Activated CD4-positive, alpha-beta T cell treated with anti-CD3 and anti-CD28 coated beads for 36 hours (primary cell): ENCODE measurements at regions not wholly inside any gene's neighbourhood (a gene's known extent, or its start where the extent isn't known, plus 50 kb on each side); places are given as distances from the start of the nearest gene placed in this dataset.
"Not testable (repeated sequence)": the region's sequence is repeated elsewhere in the genome, so short reads cannot be mapped to it uniquely, and the experiment has no call there.

ENCODE experiments used
- ATAC-seq: fragments of 200-7000 bp; cut with Tn5 transposase; one replicate; pipeline ENCODE4 v1.10.0; 2021; ENCODE audit warnings: mild to moderate bottlenecking, moderate library complexity
- CTCF ChIA-PET: fragments of 350-600 bp; sonication (Branson Sonifier 250); formaldehyde crosslinking; loops from one replicate; lab custom pipeline; 2021; ENCODE audit warnings: antibody characterized with exemption; lab: Charles Lee
- POLR2A ChIA-PET: fragments of 350-600 bp; sonication (Branson Sonifier 250); formaldehyde crosslinking; loops from one replicate; lab custom pipeline; 2021; ENCODE audit warnings: antibody characterized with exemption, inconsistent platforms; lab: Charles Lee
- DNase-seq: peaks from one replicate; pipeline ENCODE4 v3.0.0-alpha.2; 2020
- H3K27ac Mint-ChIP-seq: one replicate; pipeline ENCODE4 v1.8.0; 2021; ENCODE audit warnings: mixed read lengths
- H3K27me3 Mint-ChIP-seq: one replicate; pipeline ENCODE4 v1.8.0; 2021; ENCODE audit warnings: mixed read lengths
- H3K36me3 Mint-ChIP-seq: one replicate; pipeline ENCODE4 v1.8.0; 2021; ENCODE audit warnings: low read depth, mixed read lengths
- H3K4me1 Mint-ChIP-seq: one replicate; pipeline ENCODE4 v1.8.0; 2021; ENCODE audit warnings: mixed read lengths
- H3K4me3 Mint-ChIP-seq: one replicate; pipeline ENCODE4 v1.8.0; 2021; ENCODE audit warnings: mild to moderate bottlenecking, moderate library complexity, mixed read lengths
- H3K9me3 Mint-ChIP-seq: one replicate; pipeline ENCODE4 v1.8.0; 2021; ENCODE audit warnings: low read depth, mixed read lengths
- intact Hi-C, 2 experiments: fragments of 100-400 bp; cut with DNase I in 1 of 2; cut with micrococcal nuclease in 1 of 2; formaldehyde crosslinking; loops; one replicate each; pipeline versions ENCODE4 v1.14.2 to v1.15.1; 2022 to 2024; cut with DNase I, micrococcal nuclease

GRCh38 chr13:53285896-53286430 lies 257.4 kb downstream of the OLFM4 start:
- ChIA-PET POLR2A (no interaction called here), CTCF (no interaction called here)
- Mint-ChIP-seq H3K27me3 (no peaks in the 10 kb centered on the region), H3K27ac (no peak overlapping the region), H3K9me3 (no peaks in the 10 kb centered on the region), H3K4me1 (no peaks in the 10 kb centered on the region), H3K36me3 (no peaks in the 10 kb centered on the region), H3K4me3 (no peak overlapping the region)
- DNase-seq (no peak), ATAC-seq (no peak)
- intact Hi-C loops: no loop called here

DNA sequence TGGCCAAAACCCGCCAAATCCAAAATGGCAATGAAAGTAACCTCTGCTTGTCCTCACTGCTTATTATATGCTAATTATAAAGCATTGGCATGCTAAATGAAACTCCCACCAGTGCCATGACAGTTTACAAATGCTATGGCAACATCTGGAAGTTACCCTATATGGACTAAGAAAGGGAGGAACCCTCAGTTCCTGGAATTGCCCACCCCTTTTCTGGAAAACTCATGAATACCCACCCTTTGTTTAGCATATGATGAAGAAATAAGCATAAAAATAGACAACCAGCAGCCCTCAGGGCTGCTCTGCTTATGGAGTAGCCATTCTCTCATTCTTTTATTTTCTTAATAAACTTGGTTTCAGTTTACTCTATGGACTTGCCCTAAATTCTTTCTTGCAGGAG lies 269.8 kb downstream of the OLFM4 start:
- DNase-seq (no peak), ATAC-seq (no peak)
- intact Hi-C loops: no loop called here
- ChIA-PET CTCF (no interaction called here), POLR2A (no interaction called here)
- Mint-ChIP-seq H3K4me3 (no peak overlapping the region), H3K36me3 (no peaks in the 10 kb centered on the region), H3K4me1 (no peaks in the 10 kb centered on the region), H3K27ac (no peak overlapping the region), H3K27me3 (no peaks in the 10 kb centered on the region), H3K9me3 (no peaks in the 10 kb centered on the region)

DNA sequence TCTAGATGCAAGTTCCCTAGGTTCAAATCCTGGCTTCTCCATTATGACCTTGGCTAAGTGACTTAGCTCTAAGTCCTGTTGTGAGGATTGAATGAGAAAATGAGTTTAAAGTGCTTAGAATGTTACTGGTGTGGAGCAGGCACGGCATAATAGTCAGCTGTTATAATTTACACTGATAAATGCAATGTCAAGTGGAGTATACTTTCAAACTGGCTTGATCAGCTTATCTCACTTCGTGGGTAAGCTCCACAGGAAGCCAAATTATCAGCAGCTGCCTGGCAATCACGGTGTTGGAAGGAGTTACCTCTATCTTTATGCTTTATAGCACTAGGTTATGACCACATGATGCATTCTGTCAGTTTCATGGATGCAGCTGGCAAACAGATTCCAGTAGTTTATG lies 272.8 kb downstream of the OLFM4 start:
- DNase-seq: no peak
- H3K4me1 Mint-ChIP-seq: no peaks in the 10 kb centered on the region
- no peak overlapping the region for H3K27ac Mint-ChIP-seq
- H3K36me3 Mint-ChIP-seq: no peaks in the 10 kb centered on the region
- ChIA-PET CTCF (no interaction called here), POLR2A (no interaction called here)
- no peaks in the 10 kb centered on the region for H3K9me3 Mint-ChIP-seq
- no peak for ATAC-seq
- intact Hi-C loops: no loop called here
- no peak overlapping the region for H3K4me3 Mint-ChIP-seq
- H3K27me3 Mint-ChIP-seq: no peaks in the 10 kb centered on the region

- not testable (repeated sequence) for H3K9me3 Mint-ChIP-seq
Measured at GRCh38 chr13:53305419-53305818, 276.8 kb downstream of the OLFM4 start.

DNA sequence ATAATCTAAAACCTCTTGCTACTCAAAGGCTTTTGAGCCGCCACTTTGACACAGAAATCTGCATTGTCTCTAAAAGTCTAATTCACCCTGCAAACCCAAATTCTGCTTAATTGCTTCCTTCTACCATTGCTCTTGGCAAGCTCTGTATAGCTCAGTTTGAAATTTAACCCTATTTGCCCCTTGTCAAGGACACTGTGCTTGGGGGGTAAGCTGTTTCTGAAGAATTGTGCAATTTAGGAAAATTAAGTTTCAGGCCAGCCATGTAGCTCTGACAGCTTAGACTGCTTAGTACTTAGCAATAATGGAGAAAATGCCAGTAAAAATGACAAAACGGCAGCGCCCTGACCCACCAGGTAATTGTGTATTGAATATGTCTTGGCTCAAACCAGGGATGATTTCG lies 282.2 kb downstream of the OLFM4 start:
- ATAC-seq: no peak
- Mint-ChIP-seq H3K4me1 (no peaks in the 10 kb centered on the region), H3K9me3 (peaks cover 2% of the 10 kb centered on the region), H3K36me3 (no peaks in the 10 kb centered on the region), H3K27me3 (no peaks in the 10 kb centered on the region), H3K4me3 (no peak overlapping the region), H3K27ac (no peak overlapping the region)
- intact Hi-C loops: no loop called here
- CTCF ChIA-PET: no interaction called here
- POLR2A ChIA-PET: no interaction called here
- DNase-seq: no peak

More at GRCh38 chr13:53305419-53305818, 276.8 kb downstream of the OLFM4 start:
- H3K4me1 Mint-ChIP-seq, POLR2A ChIA-PET, ATAC-seq, CTCF ChIA-PET, DNase-seq, H3K27ac Mint-ChIP-seq, H3K27me3 Mint-ChIP-seq, H3K36me3 Mint-ChIP-seq, H3K4me3 Mint-ChIP-seq, intact Hi-C loops: not testable (repeated sequence)

GRCh38 chr13:53311561-53311960 lies 282.9 kb downstream of the OLFM4 start:
- no peaks in the 10 kb centered on the region for H3K36me3 Mint-ChIP-seq
- ATAC-seq: no peak
- H3K27me3 Mint-ChIP-seq: no peaks in the 10 kb centered on the region
- H3K27ac Mint-ChIP-seq: no peak overlapping the region
- H3K4me3 Mint-ChIP-seq: no peak overlapping the region
- intact Hi-C loops: no loop called here
- ChIA-PET POLR2A (no interaction called here), CTCF (no interaction called here)
- DNase-seq: no peak
- peaks cover 2% of the 10 kb centered on the region for H3K9me3 Mint-ChIP-seq
- no peaks in the 10 kb centered on the region for H3K4me1 Mint-ChIP-seq

DNA sequence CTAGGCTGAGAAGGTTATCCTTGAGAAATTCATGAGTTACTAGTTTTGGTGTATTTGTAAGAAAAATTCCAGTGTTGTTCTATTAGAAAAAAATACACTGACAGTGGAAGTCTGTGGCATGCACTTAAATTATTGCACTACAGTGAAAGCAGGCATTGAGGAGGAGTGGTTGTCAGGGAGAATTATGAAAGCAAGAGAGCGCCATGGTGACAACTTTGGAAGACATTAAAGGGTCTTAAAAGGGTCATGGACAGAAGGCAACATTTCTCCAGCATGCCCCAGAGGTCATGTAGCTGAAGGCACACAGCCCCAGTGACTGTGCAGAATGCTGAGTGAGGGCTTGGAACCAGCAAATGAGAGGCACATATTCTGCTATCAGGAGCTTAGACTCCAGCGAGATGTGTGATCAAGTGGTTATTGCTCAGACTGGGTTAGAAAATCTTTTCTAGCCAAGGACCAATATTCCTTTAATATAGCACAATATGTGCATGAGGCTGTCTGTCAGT lies 292.7 kb downstream of the OLFM4 start:
- no peak overlapping the region for H3K4me3 Mint-ChIP-seq
- POLR2A ChIA-PET: no interaction called here
- no peaks in the 10 kb centered on the region for H3K4me1 Mint-ChIP-seq
- H3K27ac Mint-ChIP-seq: no peak overlapping the region
- DNase-seq (no peak), ATAC-seq (no peak)
- intact Hi-C loops: no loop called here
- no peaks in the 10 kb centered on the region for H3K9me3 Mint-ChIP-seq
- no peaks in the 10 kb centered on the region for H3K36me3 Mint-ChIP-seq
- CTCF ChIA-PET: no interaction called here
- no peaks in the 10 kb centered on the region for H3K27me3 Mint-ChIP-seq

DNA sequence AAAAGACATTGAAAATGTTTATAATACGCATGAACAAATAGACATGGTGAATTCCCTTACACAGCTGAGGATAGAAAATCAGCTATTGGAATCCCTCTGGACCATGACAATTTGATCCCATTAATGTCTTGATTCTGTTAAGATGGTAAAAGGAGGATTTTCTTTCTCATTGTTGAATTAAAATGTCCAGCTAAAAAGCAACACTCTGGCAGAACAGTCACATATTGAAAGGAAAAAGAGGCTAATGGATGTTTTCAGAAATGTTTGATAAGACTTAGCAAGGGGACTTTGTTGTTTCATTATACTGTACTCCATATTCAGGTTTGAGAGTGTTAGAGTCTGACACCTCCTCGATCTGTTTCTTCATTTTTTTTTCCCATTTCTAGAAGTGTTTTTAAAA lies 296.0 kb downstream of the OLFM4 start:
- Mint-ChIP-seq H3K27ac (no peak overlapping the region), H3K4me3 (no peak overlapping the region), H3K36me3 (no peaks in the 10 kb centered on the region), H3K4me1 (no peaks in the 10 kb centered on the region), H3K9me3 (no peaks in the 10 kb centered on the region), H3K27me3 (no peaks in the 10 kb centered on the region)
- no peak for ATAC-seq
- ChIA-PET CTCF (interaction anchor here (0.7 kb wide), 1 partner anchor 199 kb away, joined by 3 read pairs; no protein-coding TSS in a partner anchor), POLR2A (no interaction called here)
- intact Hi-C loops: no loop called here
- DNase-seq: no peak

- intact Hi-C loops: no loop called here
- POLR2A ChIA-PET: no interaction called here
- no peak overlapping the region for H3K27ac Mint-ChIP-seq
- H3K9me3 Mint-ChIP-seq: no peaks in the 10 kb centered on the region
- H3K27me3 Mint-ChIP-seq: no peaks in the 10 kb centered on the region
- CTCF ChIA-PET: no interaction called here
- ATAC-seq (no peak), DNase-seq (no peak)
- no peaks in the 10 kb centered on the region for H3K36me3 Mint-ChIP-seq
- H3K4me1 Mint-ChIP-seq: no peaks in the 10 kb centered on the region
- no peak overlapping the region for H3K4me3 Mint-ChIP-seq
Measured at GRCh38 chr13:53326716-53327115, 298.1 kb downstream of the OLFM4 start.

DNA sequence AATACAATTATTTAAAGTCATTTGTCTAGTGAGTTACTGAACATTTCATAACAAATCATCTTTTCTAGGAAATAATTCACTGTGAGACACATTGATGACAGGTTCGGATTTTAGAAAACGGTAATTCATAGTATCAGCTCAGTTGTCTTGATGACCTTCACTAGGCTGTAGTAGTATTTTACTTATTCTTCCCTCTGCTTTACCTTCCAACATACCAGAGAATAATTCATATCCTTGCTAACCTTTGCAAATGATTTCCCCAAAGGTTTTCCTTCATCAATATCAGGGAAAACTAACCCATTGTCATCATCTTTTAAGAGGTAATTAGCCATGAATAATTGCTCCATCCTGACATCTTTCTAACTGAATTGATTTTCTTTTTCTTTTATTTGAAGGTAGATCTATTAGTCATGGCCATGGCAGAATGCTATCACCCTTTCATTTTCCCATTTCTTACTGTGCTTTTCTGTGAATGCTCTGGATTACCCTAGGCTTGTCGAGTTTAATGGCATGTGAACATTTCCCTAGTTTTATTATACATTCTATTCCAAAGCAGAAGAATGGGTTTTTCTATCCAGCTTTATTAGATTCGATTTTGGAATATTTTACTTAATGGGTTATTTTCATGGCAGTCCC lies 299.2 kb downstream of the OLFM4 start:
- no peak for DNase-seq
- Mint-ChIP-seq H3K9me3 (no peaks in the 10 kb centered on the region), H3K4me1 (no peaks in the 10 kb centered on the region), H3K27me3 (no peaks in the 10 kb centered on the region), H3K4me3 (no peak overlapping the region), H3K27ac (no peak overlapping the region), H3K36me3 (no peaks in the 10 kb centered on the region)
- intact Hi-C loops: no loop called here
- CTCF ChIA-PET: no interaction called here
- POLR2A ChIA-PET: no interaction called here
- ATAC-seq: no peak

- Mint-ChIP-seq H3K36me3 (no peaks in the 10 kb centered on the region), H3K4me3 (no peak overlapping the region), H3K9me3 (no peaks in the 10 kb centered on the region), H3K27me3 (no peaks in the 10 kb centered on the region), H3K4me1 (no peaks in the 10 kb centered on the region), H3K27ac (no peak overlapping the region)
- ATAC-seq (no peak), DNase-seq (no peak)
- intact Hi-C loops: no loop called here
- CTCF ChIA-PET: no interaction called here
- POLR2A ChIA-PET: no interaction called here
Measured at GRCh38 chr13:53336441-53337160, 308.0 kb downstream of the OLFM4 start.

GRCh38 chr13:53338760-53339159 lies 310.1 kb downstream of the OLFM4 start:
- CTCF ChIA-PET: no interaction called here
- no peak for ATAC-seq
- H3K4me1 Mint-ChIP-seq: no peaks in the 10 kb centered on the region
- DNase-seq: no peak
- POLR2A ChIA-PET: no interaction called here
- H3K9me3 Mint-ChIP-seq: no peaks in the 10 kb centered on the region
- no peaks in the 10 kb centered on the region for H3K36me3 Mint-ChIP-seq
- intact Hi-C loops: no loop called here
- no peak overlapping the region for H3K4me3 Mint-ChIP-seq
- no peak overlapping the region for H3K27ac Mint-ChIP-seq
- no peaks in the 10 kb centered on the region for H3K27me3 Mint-ChIP-seq
